ENCODE measurements at regions not wholly inside any gene's neighbourhood (a gene's known extent, or its start where the extent isn't known, plus 50 kb on each side); places are given as distances from the start of the nearest gene placed in this dataset.

- H3K4me1 ChIP-seq (ENCODE audit: low read depth, poor library complexity, severe bottlenecking) = no peaks in the 10 kb centered on the region
- no peak overlapping the region for H3K27ac ChIP-seq
- no peak overlapping the region for H3K4me3 ChIP-seq (IDR thresholded peaks at IDR 0.05; ENCODE audit: insufficient read depth, low read depth, low read length)
- H3K36me3 ChIP-seq (ENCODE audit: insufficient read depth) = no peaks in the 10 kb centered on the region; the same call in 1 of the 2 replicates
- H4K20me1 ChIP-seq (ENCODE audit: insufficient read depth) = no peaks in the 10 kb centered on the region
- H3K27me3 ChIP-seq (ENCODE audit: insufficient read depth, low read depth) = no peaks in the 10 kb centered on the region
- no peak for TF ChIP-seq CTCF (conservative IDR thresholded peaks at IDR 0.05; ENCODE audit: low read depth, low read length)
- H2AFZ ChIP-seq (ENCODE audit: low read depth) = no peak overlapping the region
- no peaks in the 10 kb centered on the region for H3K79me2 ChIP-seq (ENCODE audit: insufficient read depth, low read depth)
- no peak overlapping the region for H3K4me2 ChIP-seq
- no peak overlapping the region for H3K9ac ChIP-seq
These were observed 85.3 kb downstream of the TAF11L14 start for GRCh38 chr5:17719592-17719991.

- H4K20me1 ChIP-seq (ENCODE audit: insufficient read depth) = no peaks in the 10 kb centered on the region
- no peak overlapping the region for H2AFZ ChIP-seq (ENCODE audit: low read depth)
- H3K27me3 ChIP-seq (ENCODE audit: insufficient read depth, low read depth) = no peaks in the 10 kb centered on the region
- no peaks in the 10 kb centered on the region for H3K4me1 ChIP-seq (ENCODE audit: low read depth, poor library complexity, severe bottlenecking)
- no peak overlapping the region for H3K27ac ChIP-seq
- H3K79me2 ChIP-seq (ENCODE audit: insufficient read depth, low read depth) = no peaks in the 10 kb centered on the region
- H3K36me3 ChIP-seq (ENCODE audit: insufficient read depth) = no peaks in the 10 kb centered on the region; the same call in 1 of the 2 replicates
- H3K4me2 ChIP-seq = no peak overlapping the region
- H3K9ac ChIP-seq = no peak overlapping the region
- TF ChIP-seq CTCF (conservative IDR thresholded peaks at IDR 0.05; ENCODE audit: low read depth, low read length) = no peak
- H3K4me3 ChIP-seq (IDR thresholded peaks at IDR 0.05; ENCODE audit: insufficient read depth, low read depth, low read length) = no peak overlapping the region
These were observed 85.8 kb downstream of the TAF11L14 start for GRCh38 chr5:17720071-17720470.

GRCh38 chr5:17723876-17724275, 89.6 kb downstream of the TAF11L14 start:
- no peak overlapping the region for H3K4me2 ChIP-seq
- no peaks in the 10 kb centered on the region; the same call in 1 of the 2 replicates for H3K36me3 ChIP-seq (ENCODE audit: insufficient read depth)
- no peaks in the 10 kb centered on the region for H3K4me1 ChIP-seq (ENCODE audit: low read depth, poor library complexity, severe bottlenecking)
- no peaks in the 10 kb centered on the region for H3K27me3 ChIP-seq (ENCODE audit: insufficient read depth, low read depth)
- no peak overlapping the region for H3K9ac ChIP-seq
- H3K79me2 ChIP-seq (ENCODE audit: insufficient read depth, low read depth) = no peaks in the 10 kb centered on the region
- no peak overlapping the region for H2AFZ ChIP-seq (ENCODE audit: low read depth)
- no peak overlapping the region for H3K4me3 ChIP-seq (IDR thresholded peaks at IDR 0.05; ENCODE audit: insufficient read depth, low read depth, low read length)
- no peak overlapping the region for H3K27ac ChIP-seq
- no peaks in the 10 kb centered on the region for H4K20me1 ChIP-seq (ENCODE audit: insufficient read depth)
- TF ChIP-seq CTCF (conservative IDR thresholded peaks at IDR 0.05; ENCODE audit: low read depth, low read length) = no peak

GRCh38 chr5:17727098-17727497, 92.8 kb downstream of the TAF11L14 start:
- H4K20me1 ChIP-seq (ENCODE audit: insufficient read depth) = no peaks in the 10 kb centered on the region
- no peak overlapping the region for H3K4me2 ChIP-seq
- no peaks in the 10 kb centered on the region for H3K4me1 ChIP-seq (ENCODE audit: low read depth, poor library complexity, severe bottlenecking)
- no peaks in the 10 kb centered on the region for H3K27me3 ChIP-seq (ENCODE audit: insufficient read depth, low read depth)
- no peak overlapping the region for H3K27ac ChIP-seq
- no peak overlapping the region for H3K9ac ChIP-seq
- no peaks in the 10 kb centered on the region; the same call in 1 of the 2 replicates for H3K36me3 ChIP-seq (ENCODE audit: insufficient read depth)
- no peaks in the 10 kb centered on the region for H3K79me2 ChIP-seq (ENCODE audit: insufficient read depth, low read depth)
- no peak overlapping the region for H2AFZ ChIP-seq (ENCODE audit: low read depth)
- H3K4me3 ChIP-seq (IDR thresholded peaks at IDR 0.05; ENCODE audit: insufficient read depth, low read depth, low read length) = no peak overlapping the region
- no peak for TF ChIP-seq CTCF (conservative IDR thresholded peaks at IDR 0.05; ENCODE audit: low read depth, low read length)
